GM21529 (cell line): ENCODE measurements at regions not wholly inside any gene's neighbourhood (a gene's known extent, or its start where the extent isn't known, plus 50 kb on each side); places are given as distances from the start of the nearest gene placed in this dataset.
"Not testable (repeated sequence)": the region's sequence is repeated elsewhere in the genome, so short reads cannot be mapped to it uniquely, and the experiment has no call there.

Experiments
- ATAC-seq: cut with Tn5 transposase; IDR thresholded peaks from one replicate; pipeline ENCODE4 v1.9.1; 2021; ENCODE audit not compliant: unreplicated experiment

- ATAC-seq, result no peak
Observed at GRCh38 chr6:125647391-125647790, 102.0 kb upstream of the HEY2 start.

GRCh38 chr6:125653752-125654151 is 95.7 kb upstream of the HEY2 start:
- not testable (repeated sequence) for ATAC-seq

GRCh38 chr6:125655511-125655910 is 93.9 kb upstream of the HEY2 start:
- no peak for ATAC-seq

- ATAC-seq, result no peak
Observed at GRCh38 chr6:125656287-125656870, 93.1 kb upstream of the HEY2 start.

- ATAC-seq, result no peak
Observed at GRCh38 chr6:125658136-125658535, 91.3 kb upstream of the HEY2 start.

GRCh38 chr6:125658759-125659431 is 90.5 kb upstream of the HEY2 start:
- ATAC-seq, result no peak

GRCh38 chr6:125659887-125660286 is 89.5 kb upstream of the HEY2 start:
- ATAC-seq, result no peak

GRCh38 chr6:125662296-125662695 is 87.1 kb upstream of the HEY2 start:
- no peak for ATAC-seq

- no peak for ATAC-seq
Observed at GRCh38 chr6:125665295-125665814, 84.1 kb upstream of the HEY2 start.

GRCh38 chr6:125667326-125667725 is 82.1 kb upstream of the HEY2 start:
- ATAC-seq, result no peak

- ATAC-seq, result no peak
Observed at GRCh38 chr6:125668071-125668470, 81.4 kb upstream of the HEY2 start.

GRCh38 chr6:125670568-125670967 is 78.9 kb upstream of the HEY2 start:
- ATAC-seq, result no peak

- no peak for ATAC-seq
Observed at GRCh38 chr6:125671323-125671722, 78.1 kb upstream of the HEY2 start.

GRCh38 chr6:125674230-125674629 is 75.2 kb upstream of the HEY2 start:
- no peak for ATAC-seq

- ATAC-seq, result no peak
Observed at GRCh38 chr6:125678601-125679000, 70.8 kb upstream of the HEY2 start.

GRCh38 chr6:125679128-125679527 is 70.3 kb upstream of the HEY2 start:
- ATAC-seq, result no peak

GRCh38 chr6:125679651-125680050 is 69.8 kb upstream of the HEY2 start:
- ATAC-seq, result no peak

- no peak for ATAC-seq
Observed at GRCh38 chr6:125682939-125683338, 66.5 kb upstream of the HEY2 start.

- no peak for ATAC-seq
Observed at GRCh38 chr6:125688138-125688537, 61.3 kb upstream of the HEY2 start.

- ATAC-seq, result no peak
Observed at GRCh38 chr6:125693480-125693879, 56.0 kb upstream of the HEY2 start.

- no peak for ATAC-seq
Observed at GRCh38 chr6:125699591-125699990, 49.8 kb upstream of the HEY2 start.
